Esophagus muscularis mucosa (tissue), 4 donors: ENCODE measurements at regions not wholly inside any gene's neighbourhood (a gene's known extent, or its start where the extent isn't known, plus 50 kb on each side); places are given as distances from the start of the nearest gene placed in this dataset.

Experiments
- DNase-seq: peaks from one replicate; pipeline ENCODE4 v3.0.0-alpha.2; 2017; ENCODE audit errors: extremely low spot score
- H3K27ac ChIP-seq, 4 donors: fragments of 200-600 bp; sonication (generic); replicated peaks in 1 of 4; 1 replicate in 3 of 4; 2 replicates in 1 of 4; pipeline ENCODE4 v1.5.1; 2016 to 2019; ENCODE audit warnings: mild to moderate bottlenecking in 1 of 4
- H3K27me3 ChIP-seq, 4 donors: fragments of 200-600 bp; sonication (generic); one replicate each; pipeline versions ENCODE4 v1.5.1 to v1.6.0; 2016 to 2019
- H3K36me3 ChIP-seq, 4 donors: fragments of 200-600 bp; sonication (generic); one replicate each; pipeline ENCODE4 v1.5.1; 2016 to 2019
- H3K4me1 ChIP-seq, 4 donors: fragments of 200-600 bp; sonication (generic); one replicate each; pipeline ENCODE4 v1.5.1; 2016 to 2019
- H3K4me3 ChIP-seq, 4 donors: fragments of 200-600 bp; sonication (generic); 1 replicate in 2 of 4; 2 replicates in 2 of 4; pipeline ENCODE4 v1.5.1; 2016 to 2019; ENCODE audit warnings: mild to moderate bottlenecking in 4 of 4, moderate library complexity in 1 of 4
- H3K9me3 ChIP-seq, 4 donors: fragments of 200-600 bp; sonication (generic); 1 replicate in 3 of 4; 2 replicates in 1 of 4; pipeline ENCODE4 v1.5.1; 2016 to 2019
- CTCF ChIP-seq, 3 experiments: fragments of 200-600 bp in 2 of 3; fragments of 450-650 bp in 1 of 3; sonication (generic) in 2 of 3; IDR thresholded peaks; one replicate each; pipeline ENCODE4 v1.5.1; 2017 to 2019; ENCODE audit warnings: antibody characterized with exemption in 3 of 3, mild to moderate bottlenecking in 2 of 3, moderate library complexity in 1 of 3
- EP300 ChIP-seq: sonication (generic); formaldehyde crosslinking; IDR thresholded peaks from one replicate; pipeline ENCODE4 v1.6.1; 2017; ENCODE audit warnings: antibody characterized with exemption
- POLR2A ChIP-seq: fragments of 450-650 bp; IDR thresholded peaks from one replicate; pipeline ENCODE4 v1.6.1; 2017; ENCODE audit warnings: antibody characterized with exemption, moderate library complexity, mild to moderate bottlenecking, low read depth
- POLR2AphosphoS5 ChIP-seq, 2 donors: sonication (generic); formaldehyde crosslinking; IDR thresholded peaks; one replicate each; pipeline ENCODE4 v1.6.1; 2017; ENCODE audit warnings: antibody characterized with exemption in 2 of 2
- WGBS: methylation state at CpG from one replicate; pipeline ENCODE4 v1.1.5; 2018; 5-methylcytosine and 5-hydroxymethylcytosine counted together
- intact Hi-C: fragments of 100-400 bp; cut with DNase I; formaldehyde crosslinking; loops from one replicate; pipeline ENCODE4 v1.15.1; 2023

GRCh38 chr15:47352217-47352616, 365.1 kb upstream of the SEMA6D start:
- DNase-seq: no peak
- Histone ChIP-seq H3K27me3 (no peaks in the 10 kb centered on the region), H3K9me3 (no peaks in the 10 kb centered on the region), H3K27ac (no peak overlapping the region), H3K4me1 (no peaks in the 10 kb centered on the region), H3K4me3 (no peak overlapping the region), H3K36me3 (no peaks in the 10 kb centered on the region)
- intact Hi-C loops: no loop called here
- no peak for TF ChIP-seq POLR2AphosphoS5 (IDR thresholded peaks at IDR 0.05)
- no peak for TF ChIP-seq EP300
- no peak for TF ChIP-seq CTCF (IDR thresholded peaks at IDR 0.05)
- TF ChIP-seq POLR2A: no peak
- 93% methylated on average over 3 of the region's 3 CpGs for WGBS

DNA sequence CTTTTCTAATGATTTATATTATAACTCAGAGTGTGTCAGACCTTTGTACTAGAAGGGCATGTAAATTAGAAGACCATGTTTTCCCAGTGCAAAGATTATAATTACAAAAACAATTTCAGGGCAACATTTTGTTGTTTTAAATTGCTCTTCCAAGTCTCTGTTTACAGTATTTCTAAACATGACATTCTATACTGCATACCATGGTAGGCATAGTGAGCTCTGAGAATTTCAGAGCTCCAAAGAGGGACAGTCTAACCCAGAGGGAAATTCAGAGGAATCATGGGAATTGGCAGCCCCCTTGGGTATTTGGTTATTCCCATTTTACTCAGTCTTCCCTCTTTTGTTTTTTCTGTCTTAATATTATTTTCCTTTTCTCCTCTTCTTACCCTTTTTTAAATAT, 361.5 kb upstream of the SEMA6D start:
- Histone ChIP-seq H3K27ac (no peak overlapping the region), H3K27me3 (no peaks in the 10 kb centered on the region), H3K9me3 (no peaks in the 10 kb centered on the region), H3K36me3 (no peaks in the 10 kb centered on the region), H3K4me1 (no peaks in the 10 kb centered on the region), H3K4me3 (no peak overlapping the region)
- intact Hi-C loops: no loop called here
- TF ChIP-seq POLR2A: no peak
- TF ChIP-seq POLR2AphosphoS5 (IDR thresholded peaks at IDR 0.05): no peak
- TF ChIP-seq CTCF (IDR thresholded peaks at IDR 0.05): no peak
- no peak for TF ChIP-seq EP300
- DNase-seq: no peak

DNA sequence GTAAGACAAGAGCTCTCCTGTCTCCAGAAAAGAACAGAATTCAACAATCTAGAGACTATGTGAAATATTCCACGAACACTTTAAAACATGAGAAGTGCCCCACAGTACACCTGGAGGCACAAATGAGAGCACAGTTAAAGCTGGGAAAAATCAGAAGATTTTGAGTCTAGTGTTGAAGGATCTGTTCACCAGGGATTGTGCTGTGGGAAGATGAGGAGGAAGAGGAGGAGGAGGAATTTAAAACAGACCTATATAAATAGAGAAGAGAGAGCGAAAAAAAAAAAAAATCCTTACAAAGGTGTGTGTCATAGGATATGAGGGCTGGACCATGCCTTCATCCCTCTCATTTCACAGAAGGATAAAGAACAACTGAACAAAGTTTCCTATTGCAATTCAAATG, 361.0 kb upstream of the SEMA6D start:
- Histone ChIP-seq H3K27me3 (no peaks in the 10 kb centered on the region), H3K9me3 (no peaks in the 10 kb centered on the region), H3K4me1 (no peaks in the 10 kb centered on the region), H3K27ac (no peak overlapping the region), H3K4me3 (no peak overlapping the region), H3K36me3 (no peaks in the 10 kb centered on the region)
- TF ChIP-seq POLR2A: no peak
- TF ChIP-seq EP300: no peak
- TF ChIP-seq POLR2AphosphoS5 (IDR thresholded peaks at IDR 0.05): no peak
- no peak for TF ChIP-seq CTCF (IDR thresholded peaks at IDR 0.05)
- intact Hi-C loops: no loop called here
- 90% methylated on average over 2 of the region's 2 CpGs for WGBS
- DNase-seq: no peak

- no peak for DNase-seq
- H3K4me3 ChIP-seq: no peak overlapping the region
- intact Hi-C loops: no loop called here
- H3K4me1 ChIP-seq: no peaks in the 10 kb centered on the region
- no peaks in the 10 kb centered on the region for H3K27me3 ChIP-seq
- H3K36me3 ChIP-seq: no peaks in the 10 kb centered on the region
- WGBS: 100% methylated on average over 2 of the region's 2 CpGs
- H3K27ac ChIP-seq: no peak overlapping the region
- TF ChIP-seq EP300: no peak
- TF ChIP-seq CTCF (IDR thresholded peaks at IDR 0.05): no peak
- no peak for TF ChIP-seq POLR2AphosphoS5 (IDR thresholded peaks at IDR 0.05)
- TF ChIP-seq POLR2A: no peak
- H3K9me3 ChIP-seq: no peaks in the 10 kb centered on the region
These were observed 358.4 kb upstream of the SEMA6D start for GRCh38 chr15:47358876-47359275.

DNA sequence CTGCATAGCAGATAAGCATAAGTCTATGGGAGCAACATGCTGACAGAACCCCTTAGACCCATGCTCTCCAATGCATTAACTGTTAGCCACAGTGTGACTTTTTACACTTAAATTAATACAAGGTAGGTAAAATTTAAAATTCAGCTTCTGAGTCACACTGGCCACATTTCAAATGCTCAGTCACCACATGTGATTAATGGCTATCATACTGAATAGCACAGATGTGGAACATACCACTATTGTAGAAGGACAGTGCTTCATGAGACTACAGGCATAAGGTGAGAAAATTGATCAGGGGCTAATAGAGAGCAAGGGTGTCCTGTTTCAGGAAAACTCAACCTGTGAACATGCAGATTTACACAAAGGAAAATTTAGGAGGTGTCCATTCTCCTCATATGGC, 357.0 kb upstream of the SEMA6D start:
- H3K4me3 ChIP-seq: no peak overlapping the region
- intact Hi-C loops: no loop called here

More for the DNA sequence above, 357.0 kb upstream of the SEMA6D start:
- Histone ChIP-seq H3K9me3 (no peaks in the 10 kb centered on the region), H3K36me3 (no peaks in the 10 kb centered on the region), H3K27ac (no peak overlapping the region), H3K4me1 (no peaks in the 10 kb centered on the region), H3K27me3 (no peaks in the 10 kb centered on the region)
- TF ChIP-seq CTCF (IDR thresholded peaks at IDR 0.05) (no peak), EP300 (no peak), POLR2A (no peak), POLR2AphosphoS5 (IDR thresholded peaks at IDR 0.05) (no peak)
- no peak for DNase-seq
